ENCODE measurements at regions not wholly inside any gene's neighbourhood (a gene's known extent, or its start where the extent isn't known, plus 50 kb on each side); places are given as distances from the start of the nearest gene placed in this dataset.

- no peak overlapping the region for H3K27ac ChIP-seq
- CTCF ChIA-PET = interaction anchor here (0.5 kb wide), 1 partner anchor 40 kb away, joined by 3 read pairs; no protein-coding TSS in a partner anchor
- no peak for DNase-seq (ENCODE audit: low spot score)
- POLR2A ChIA-PET (ENCODE audit: low non-redundant PET) = no interaction called here
- TF ChIP-seq, protein P1, sequence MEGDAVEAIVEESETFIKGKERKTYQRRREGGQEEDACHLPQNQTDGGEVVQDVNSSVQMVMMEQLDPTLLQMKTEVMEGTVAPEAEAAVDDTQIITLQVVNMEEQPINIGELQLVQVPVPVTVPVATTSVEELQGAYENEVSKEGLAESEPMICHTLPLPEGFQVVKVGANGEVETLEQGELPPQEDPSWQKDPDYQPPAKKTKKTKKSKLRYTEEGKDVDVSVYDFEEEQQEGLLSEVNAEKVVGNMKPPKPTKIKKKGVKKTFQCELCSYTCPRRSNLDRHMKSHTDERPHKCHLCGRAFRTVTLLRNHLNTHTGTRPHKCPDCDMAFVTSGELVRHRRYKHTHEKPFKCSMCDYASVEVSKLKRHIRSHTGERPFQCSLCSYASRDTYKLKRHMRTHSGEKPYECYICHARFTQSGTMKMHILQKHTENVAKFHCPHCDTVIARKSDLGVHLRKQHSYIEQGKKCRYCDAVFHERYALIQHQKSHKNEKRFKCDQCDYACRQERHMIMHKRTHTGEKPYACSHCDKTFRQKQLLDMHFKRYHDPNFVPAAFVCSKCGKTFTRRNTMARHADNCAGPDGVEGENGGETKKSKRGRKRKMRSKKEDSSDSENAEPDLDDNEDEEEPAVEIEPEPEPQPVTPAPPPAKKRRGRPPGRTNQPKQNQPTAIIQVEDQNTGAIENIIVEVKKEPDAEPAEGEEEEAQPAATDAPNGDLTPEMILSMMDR (conservative IDR thresholded peaks at IDR 0.05; ENCODE audit: low read depth) = no peak
Measured at GRCh38 chr15:38992506-38992905, 427.9 kb upstream of the RASGRP1 start.

GRCh38 chr15:38992930-38993329 lies 428.3 kb upstream of the RASGRP1 start:
- CTCF ChIA-PET = interaction anchor here (0.5 kb wide), 1 partner anchor 40 kb away, joined by 3 read pairs; no protein-coding TSS in a partner anchor
- H3K27ac ChIP-seq = no peak overlapping the region
- DNase-seq (ENCODE audit: low spot score) = no peak
- TF ChIP-seq, protein P1 (conservative IDR thresholded peaks at IDR 0.05; ENCODE audit: low read depth) = no peak
- POLR2A ChIA-PET (ENCODE audit: low non-redundant PET) = no interaction called here

- TF ChIP-seq, protein P1 (conservative IDR thresholded peaks at IDR 0.05; ENCODE audit: low read depth) = no peak
- POLR2A ChIA-PET (ENCODE audit: low non-redundant PET) = no interaction called here
- no peak for DNase-seq (ENCODE audit: low spot score)
- no peak overlapping the region for H3K27ac ChIP-seq
- CTCF ChIA-PET = interaction anchor here (0.6 to 1.0 kb wide), 4 partner anchors 121 to 402 kb away, joined by 3 to 5 read pairs (median 4); no protein-coding TSS in a partner anchor
Measured at GRCh38 chr15:38994310-38994709, 429.7 kb upstream of the RASGRP1 start.

GRCh38 chr15:38996111-38996631 lies 431.6 kb upstream of the RASGRP1 start:
- TF ChIP-seq, protein P1 (conservative IDR thresholded peaks at IDR 0.05; ENCODE audit: low read depth) = no peak
- ChIA-PET POLR2A (ENCODE audit: low non-redundant PET) (no interaction called here), CTCF (no interaction called here)
- no peak overlapping the region for H3K27ac ChIP-seq
- DNase-seq (ENCODE audit: low spot score) = peak; percentile 55

DNA sequence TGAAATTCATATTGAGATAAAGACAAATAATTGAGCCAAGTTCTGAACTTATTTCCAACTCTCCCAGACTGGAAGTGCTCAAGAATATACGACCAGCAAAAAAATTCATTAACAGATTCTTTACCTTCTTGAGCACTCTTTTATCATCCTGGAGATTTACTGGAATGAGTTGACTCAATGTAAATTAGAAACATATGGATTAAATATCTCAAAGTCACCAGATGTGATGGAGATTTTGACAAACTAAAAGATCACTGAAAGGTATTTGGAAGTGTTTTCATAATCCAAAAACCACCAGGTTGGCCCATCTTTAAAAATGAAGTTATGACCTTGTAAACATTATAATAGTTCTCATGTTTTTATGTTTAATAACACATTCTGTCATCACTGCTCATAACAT lies 433.2 kb upstream of the RASGRP1 start:
- ChIA-PET CTCF (no interaction called here), POLR2A (ENCODE audit: low non-redundant PET) (no interaction called here)
- TF ChIP-seq, protein P1 (conservative IDR thresholded peaks at IDR 0.05; ENCODE audit: low read depth) = no peak
- no peak overlapping the region for H3K27ac ChIP-seq
- DNase-seq (ENCODE audit: low spot score) = no peak

GRCh38 chr15:39000008-39000734 lies 435.6 kb upstream of the RASGRP1 start:
- no peak overlapping the region for H3K27ac ChIP-seq
- DNase-seq (ENCODE audit: low spot score) = no peak
- POLR2A ChIA-PET (ENCODE audit: low non-redundant PET) = no interaction called here
- TF ChIP-seq, protein P1 (conservative IDR thresholded peaks at IDR 0.05; ENCODE audit: low read depth) = no peak
- CTCF ChIA-PET = interaction anchor here (0.9 kb wide), 1 partner anchor 9 kb away, joined by 4 read pairs; no protein-coding TSS in a partner anchor

Data from RWPE1 (cell line).